Kidney (tissue), 13 donors: ENCODE measurements at regions not wholly inside any gene's neighbourhood (a gene's known extent, or its start where the extent isn't known, plus 50 kb on each side); places are given as distances from the start of the nearest gene placed in this dataset.

Source experiments
- DNase-seq, 5 donors: peaks; one replicate each; pipeline ENCODE4 v3.0.0-alpha.2; 2013 to 2020
- FAIRE-seq: peaks from 2 replicates; lab custom pipeline; 2012; peaks lifted over from hg19 to GRCh38; lab: Jason Lieb, UNC
- H3K27ac ChIP-seq, 2 donors: one replicate each; pipeline ENCODE4 v1.7.0; 2013; ENCODE audit warnings: low read depth in 2 of 2, low read length in 2 of 2, inconsistent platforms in 1 of 2
- H3K27me3 ChIP-seq: one replicate; pipeline ENCODE4 v1.7.1; 2013; ENCODE audit warnings: low read length, inconsistent platforms; ENCODE audit not compliant: control insufficient read depth, insufficient read depth
- H3K36me3 ChIP-seq, 3 donors: one replicate each; pipeline versions ENCODE4 v1.7.0 to v1.7.1; 2013; ENCODE audit warnings: low read length in 3 of 3, control low read depth in 1 of 3, inconsistent platforms in 1 of 3; ENCODE audit not compliant: insufficient read depth in 3 of 3, control insufficient read depth in 2 of 3
- H3K4me1 ChIP-seq, 3 donors: one replicate each; pipeline versions ENCODE4 v1.7.0 to v1.7.1; 2013; ENCODE audit warnings: low read length in 3 of 3, inconsistent platforms in 1 of 3, low read depth in 1 of 3; ENCODE audit not compliant: control insufficient read depth in 2 of 3, insufficient read depth in 2 of 3
- H3K4me3 ChIP-seq, 3 donors: one replicate each; pipeline versions ENCODE4 v1.7.0 to v1.8.1; 2013; ENCODE audit warnings: low read length in 3 of 3, control low read depth in 1 of 3, inconsistent platforms in 1 of 3
- H3K9ac ChIP-seq, 3 donors: one replicate each; pipeline versions ENCODE4 v1.7.0 to v1.7.1; 2013; ENCODE audit warnings: low read length in 3 of 3, control low read depth in 1 of 3, inconsistent platforms in 1 of 3
- H3K9me3 ChIP-seq, 3 donors: one replicate each; pipeline versions ENCODE4 v1.7.0 to v1.7.1; 2013; ENCODE audit warnings: low read length in 3 of 3, control low read depth in 1 of 3, inconsistent platforms in 1 of 3; ENCODE audit not compliant: control insufficient read depth in 2 of 3, insufficient read depth in 1 of 3
- intact Hi-C: fragments of 100-400 bp; cut with DNase I; formaldehyde crosslinking; loops from one replicate; pipeline ENCODE4 v1.11.1; 2022
- TF ChIP-seq, protein P1 (sequence below): IDR thresholded peaks from 3 replicates; pipeline ENCODE4 v1.5.1; 2012; ENCODE audit warnings: mild to moderate bottlenecking, moderate library complexity, borderline replicate concordance; ENCODE audit not compliant: insufficient read depth; ENCODE audit errors: extremely low read depth
- donor health status: control.
- donor health status: control.
- donor health status: control.
- donor health status: control.
- donor health status: control.
- donor health status: DM: yes; HTN: yes; CAD: no.
- donor health status: Normal renal cell carcinoma (clear cell type).

DNA sequence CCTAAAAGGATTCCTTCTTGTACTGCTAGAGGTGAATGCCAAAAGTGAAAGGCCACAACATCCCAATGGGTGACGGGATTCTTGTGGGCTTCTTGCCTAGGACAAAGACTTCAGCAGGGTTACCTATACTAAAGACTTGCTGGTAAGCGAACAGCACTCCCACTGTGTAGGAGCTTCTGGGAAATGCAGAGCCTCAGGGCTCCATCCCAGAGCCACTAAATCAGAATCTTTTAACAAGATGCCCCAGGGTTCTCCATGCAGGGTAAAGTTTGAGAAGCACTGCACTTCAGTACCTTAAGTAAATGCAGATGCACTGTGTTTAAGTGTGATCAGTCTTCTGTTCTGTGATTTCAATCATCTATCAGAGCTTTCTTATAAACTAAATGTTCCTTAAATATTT, 266.9 kb upstream of the KLF14 start:
- TF ChIP-seq, protein P1, sequence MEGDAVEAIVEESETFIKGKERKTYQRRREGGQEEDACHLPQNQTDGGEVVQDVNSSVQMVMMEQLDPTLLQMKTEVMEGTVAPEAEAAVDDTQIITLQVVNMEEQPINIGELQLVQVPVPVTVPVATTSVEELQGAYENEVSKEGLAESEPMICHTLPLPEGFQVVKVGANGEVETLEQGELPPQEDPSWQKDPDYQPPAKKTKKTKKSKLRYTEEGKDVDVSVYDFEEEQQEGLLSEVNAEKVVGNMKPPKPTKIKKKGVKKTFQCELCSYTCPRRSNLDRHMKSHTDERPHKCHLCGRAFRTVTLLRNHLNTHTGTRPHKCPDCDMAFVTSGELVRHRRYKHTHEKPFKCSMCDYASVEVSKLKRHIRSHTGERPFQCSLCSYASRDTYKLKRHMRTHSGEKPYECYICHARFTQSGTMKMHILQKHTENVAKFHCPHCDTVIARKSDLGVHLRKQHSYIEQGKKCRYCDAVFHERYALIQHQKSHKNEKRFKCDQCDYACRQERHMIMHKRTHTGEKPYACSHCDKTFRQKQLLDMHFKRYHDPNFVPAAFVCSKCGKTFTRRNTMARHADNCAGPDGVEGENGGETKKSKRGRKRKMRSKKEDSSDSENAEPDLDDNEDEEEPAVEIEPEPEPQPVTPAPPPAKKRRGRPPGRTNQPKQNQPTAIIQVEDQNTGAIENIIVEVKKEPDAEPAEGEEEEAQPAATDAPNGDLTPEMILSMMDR: no peak

DNA sequence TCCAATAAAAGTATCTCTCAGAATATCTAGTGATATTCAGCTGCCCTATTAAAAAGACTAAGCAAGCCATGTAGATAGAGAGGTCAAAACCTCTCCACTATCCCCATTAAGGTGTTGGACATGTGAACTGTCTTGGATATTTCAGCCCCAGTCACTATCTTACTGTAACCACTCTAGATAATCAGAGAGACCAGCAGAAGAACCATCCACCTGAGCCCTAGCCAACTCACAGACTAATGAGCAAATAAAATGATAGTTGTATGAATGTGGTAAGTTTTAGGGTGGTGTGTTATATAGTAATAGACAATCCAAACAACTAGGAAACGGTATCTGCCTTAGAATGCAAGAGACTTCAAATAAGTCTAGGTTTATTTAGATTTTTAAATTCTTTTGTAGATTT, 268.6 kb upstream of the KLF14 start:
- no peak for FAIRE-seq
- TF ChIP-seq, protein P1: no peak
- DNase-seq: no peak
- Histone ChIP-seq H3K36me3 (no peaks in the 10 kb centered on the region), H3K9ac (no peak overlapping the region), H3K9me3 (peaks cover 0 to 7% (median 0%) of the 10 kb centered on the region in 3 donors), H3K4me1 (peaks cover 0 to 22% (median 16%) of the 10 kb centered on the region in 3 donors), H3K27me3 (no peaks in the 10 kb centered on the region), H3K4me3 (no peak overlapping the region), H3K27ac (no peak overlapping the region)
- intact Hi-C loops: no loop called here

More for the DNA sequence above, 266.9 kb upstream of the KLF14 start:
- Histone ChIP-seq H3K4me3 (no peak overlapping the region), H3K27me3 (no peaks in the 10 kb centered on the region), H3K27ac (peak overlapping the region in 1 of 2 donors; percentile 7), H3K9me3 (peaks cover 0 to 7% (median 0%) of the 10 kb centered on the region in 3 donors), H3K4me1 (peaks cover 0 to 36% (median 28%) of the 10 kb centered on the region in 3 donors), H3K9ac (no peak overlapping the region), H3K36me3 (no peaks in the 10 kb centered on the region)
- intact Hi-C loops: no loop called here
- no peak for DNase-seq
- no peak for FAIRE-seq

DNA sequence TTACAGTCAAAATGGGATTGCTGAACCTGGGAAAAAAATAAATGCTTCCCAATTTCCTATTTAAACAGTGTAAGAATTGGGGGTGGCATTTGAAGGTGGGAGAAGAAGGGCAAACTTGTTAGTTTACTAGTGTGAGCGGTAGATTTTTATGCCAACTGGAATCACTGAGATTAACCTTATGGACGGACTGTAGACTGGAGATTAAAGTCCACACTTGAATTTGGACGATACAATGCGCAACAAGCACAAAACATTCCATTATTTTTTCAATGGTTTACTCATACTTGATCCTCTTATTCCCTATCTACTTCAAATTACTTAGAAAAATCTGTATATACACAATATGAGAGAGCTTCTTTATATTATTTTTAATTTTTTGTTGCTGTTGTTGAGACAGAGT, 269.6 kb upstream of the KLF14 start:
- intact Hi-C loops: no loop called here
- H3K36me3 ChIP-seq: no peaks in the 10 kb centered on the region
- peaks cover 0 to 23% (median 22%) of the 10 kb centered on the region in 3 donors for H3K4me1 ChIP-seq
- H3K27ac ChIP-seq: peak overlapping the region in 1 of 2 donors; percentile 2
- no peaks in the 10 kb centered on the region for H3K27me3 ChIP-seq
- no peak overlapping the region for H3K9ac ChIP-seq
- TF ChIP-seq, protein P1: no peak
- DNase-seq: no peak
- no peak overlapping the region for H3K4me3 ChIP-seq
- H3K9me3 ChIP-seq: peaks cover 0 to 7% (median 0%) of the 10 kb centered on the region in 3 donors
- no peak for FAIRE-seq

DNA sequence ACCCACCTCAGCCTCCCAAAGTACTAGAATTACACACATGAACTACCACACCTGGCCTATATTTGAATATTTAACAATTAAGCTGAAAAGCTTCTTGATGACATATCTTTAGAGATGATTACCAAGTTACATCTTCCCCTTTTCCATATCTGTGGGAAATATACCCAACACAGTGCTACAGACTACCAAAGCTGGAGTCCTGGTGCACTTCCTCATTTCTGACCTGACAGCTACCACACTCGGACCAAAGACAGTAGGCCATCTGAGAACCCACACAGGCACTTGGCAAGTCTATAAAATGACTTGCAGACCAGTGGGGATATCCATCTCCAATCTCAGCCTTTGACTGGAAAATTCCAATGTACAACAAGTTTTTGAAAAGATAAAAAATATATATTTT, 270.4 kb upstream of the KLF14 start:
- Histone ChIP-seq H3K4me3 (no peak overlapping the region), H3K36me3 (no peaks in the 10 kb centered on the region), H3K4me1 (peaks cover 0 to 18% (median 17%) of the 10 kb centered on the region in 3 donors), H3K27me3 (no peaks in the 10 kb centered on the region), H3K27ac (peak overlapping the region in 1 of 2 donors; percentile 58), H3K9ac (no peak overlapping the region), H3K9me3 (peaks cover 0 to 7% (median 0%) of the 10 kb centered on the region in 3 donors)
- no peak for DNase-seq
- TF ChIP-seq, protein P1: no peak
- intact Hi-C loops: no loop called here
- FAIRE-seq: no peak
